ENCODE measurements at regions not wholly inside any gene's neighbourhood (a gene's known extent, or its start where the extent isn't known, plus 50 kb on each side); places are given as distances from the start of the nearest gene placed in this dataset.

- H3K4me1 ChIP-seq = no peaks in the 10 kb centered on the region
- ATAC-seq (no peak), DNase-seq (no peak)
- WGBS, 4 donors = 77 to 86% (median 81%) methylated on average over 16 of the region's 16 CpGs
- H3K9me3 ChIP-seq = no peaks in the 10 kb centered on the region
- TF ChIP-seq POLR2A (IDR thresholded peaks at IDR 0.05) (no peak), CTCF (IDR thresholded peaks at IDR 0.05) (no peak)
- no peak overlapping the region for H3K4me3 ChIP-seq
- H3K36me3 ChIP-seq = no peaks in the 10 kb centered on the region
- peaks cover 0 to 15% (median 0%) of the 10 kb centered on the region in 9 donors for H3K27me3 ChIP-seq
- no peak overlapping the region for H3K27ac ChIP-seq
- intact Hi-C loops (cut with DNase I) = no loop called here
Observed at GRCh38 chr10:130963786-130964522, 347.6 kb downstream of the TCERG1L start.

- DNase-seq (no peak), ATAC-seq (no peak)
- TF ChIP-seq CTCF (IDR thresholded peaks at IDR 0.05) (no peak), POLR2A (IDR thresholded peaks at IDR 0.05) (no peak)
- intact Hi-C loops (cut with DNase I) = no loop called here
- Histone ChIP-seq H3K4me1 (no peaks in the 10 kb centered on the region), H3K4me3 (no peak overlapping the region), H3K27me3 (peaks cover 0 to 15% (median 0%) of the 10 kb centered on the region in 9 donors), H3K27ac (no peak overlapping the region), H3K9me3 (no peaks in the 10 kb centered on the region), H3K36me3 (no peaks in the 10 kb centered on the region)
- 78 to 83% (median 80%) methylated on average over 9 of the region's 9 CpGs for WGBS, 4 donors
Observed at GRCh38 chr10:130964771-130965170, 346.8 kb downstream of the TCERG1L start.

- Histone ChIP-seq H3K9me3 (no peaks in the 10 kb centered on the region), H3K4me1 (no peaks in the 10 kb centered on the region), H3K36me3 (no peaks in the 10 kb centered on the region), H3K27ac (no peak overlapping the region), H3K4me3 (no peak overlapping the region), H3K27me3 (peaks cover 0 to 18% (median 0%) of the 10 kb centered on the region in 9 donors)
- ATAC-seq = no peak
- intact Hi-C loops (cut with DNase I) = no loop called here
- TF ChIP-seq POLR2A (IDR thresholded peaks at IDR 0.05) = no peak
- TF ChIP-seq CTCF (IDR thresholded peaks at IDR 0.05) = no peak
- WGBS, 4 donors = 82 to 92% (median 88%) methylated on average over 5 of the region's 5 CpGs
- no peak for DNase-seq
Observed at GRCh38 chr10:130967161-130967560, 344.4 kb downstream of the TCERG1L start.

DNA sequence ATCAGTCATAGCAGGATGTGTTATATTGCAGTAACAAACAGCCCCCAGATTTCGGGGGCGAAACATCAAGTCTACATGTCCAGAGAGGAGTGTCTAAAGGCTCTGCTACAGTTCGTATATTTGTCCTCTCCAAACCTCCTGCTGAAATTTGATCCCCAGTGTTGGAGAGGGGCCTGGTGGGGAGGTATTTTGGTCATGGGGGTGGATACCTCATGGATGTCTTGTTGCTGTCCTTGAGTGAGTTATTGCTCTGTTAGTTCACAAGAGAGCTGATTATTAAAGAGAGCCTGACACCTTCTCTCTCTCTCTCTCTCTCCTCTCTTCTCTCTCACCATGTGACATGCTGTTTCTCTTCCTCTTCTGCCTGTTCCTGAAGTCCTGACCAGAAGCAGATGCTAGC lies 343.7 kb downstream of the TCERG1L start:
- H3K36me3 ChIP-seq = no peaks in the 10 kb centered on the region
- 52 to 62% (median 58%) methylated on average over 3 of the region's 3 CpGs for WGBS, 4 donors
- intact Hi-C loops (cut with DNase I) = no loop called here
- no peak for ATAC-seq
- no peak overlapping the region for H3K27ac ChIP-seq
- H3K27me3 ChIP-seq = peaks cover 0 to 18% (median 0%) of the 10 kb centered on the region in 9 donors
- H3K4me3 ChIP-seq = no peak overlapping the region
- TF ChIP-seq CTCF (IDR thresholded peaks at IDR 0.05) = no peak
- no peak for TF ChIP-seq POLR2A (IDR thresholded peaks at IDR 0.05)
- no peaks in the 10 kb centered on the region for H3K9me3 ChIP-seq
- DNase-seq = no peak
- no peaks in the 10 kb centered on the region for H3K4me1 ChIP-seq
